NT2/D1 (cell line): ENCODE measurements at regions not wholly inside any gene's neighbourhood (a gene's known extent, or its start where the extent isn't known, plus 50 kb on each side); places are given as distances from the start of the nearest gene placed in this dataset.

Experiments
- SUZ12 ChIP-seq: IDR thresholded peaks from 2 replicates; pipeline ENCODE4 v1.6.1; 2011; ENCODE audit not compliant: insufficient read length, insufficient read depth; ENCODE audit errors: extremely low read depth
- YY1 ChIP-seq: IDR thresholded peaks from 2 replicates; pipeline ENCODE4 v1.6.1; 2011; ENCODE audit not compliant: insufficient read length, insufficient read depth
- ZNF274 ChIP-seq: IDR thresholded peaks from 2 replicates; pipeline ENCODE4 v1.6.1; 2011; ENCODE audit warnings: mild to moderate bottlenecking, low read depth, low read length

DNA sequence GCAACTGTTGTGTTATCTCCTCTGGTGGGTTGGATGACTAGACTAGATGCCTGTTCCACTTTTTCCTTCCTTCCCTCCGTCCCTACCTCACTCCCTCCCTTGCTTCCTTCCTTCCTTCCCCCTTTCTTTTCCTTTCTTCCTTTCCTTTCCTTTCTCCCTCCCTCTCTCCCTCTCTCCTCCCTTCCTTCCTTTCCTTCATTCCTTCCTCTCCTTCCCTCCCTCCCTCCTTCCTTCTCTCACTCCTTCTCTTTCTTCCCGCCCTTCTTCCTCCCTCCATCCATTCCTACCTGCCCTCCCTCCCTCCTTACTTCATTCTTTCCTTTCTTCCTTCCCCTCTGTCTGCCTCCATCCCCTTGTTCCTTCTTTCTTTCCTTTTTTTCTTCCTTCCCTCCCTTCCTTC is 1045.3 kb downstream of the OTOL1 start:
- no peak for TF ChIP-seq SUZ12
- no peak for TF ChIP-seq YY1
- no peak for TF ChIP-seq ZNF274
